ENCODE measurements at regions not wholly inside any gene's neighbourhood (a gene's known extent, or its start where the extent isn't known, plus 50 kb on each side); places are given as distances from the start of the nearest gene placed in this dataset.

- TF ChIP-seq ZBTB3 (CRISPR knock-in tag; IDR thresholded peaks at IDR 0.05; ENCODE audit: borderline replicate concordance, low read depth) (no peak), ZNF17 (CRISPR knock-in tag; IDR thresholded peaks at IDR 0.05) (no peak), ZZZ3 (CRISPR knock-in tag; IDR thresholded peaks at IDR 0.05; ENCODE audit: borderline replicate concordance) (no peak), ZKSCAN8 (CRISPR knock-in tag; IDR thresholded peaks at IDR 0.05; ENCODE audit: borderline replicate concordance) (no peak), TEAD2 (CRISPR knock-in tag; IDR thresholded peaks at IDR 0.05) (no peak), ZNF567 (CRISPR knock-in tag; IDR thresholded peaks at IDR 0.05; ENCODE audit: borderline replicate concordance) (no peak), BRD4 (CRISPR knock-in tag; IDR thresholded peaks at IDR 0.05) (no peak), JUND (CRISPR knock-in tag; IDR thresholded peaks at IDR 0.05) (no peak), EHMT2 (IDR thresholded peaks at IDR 0.05; ENCODE audit: borderline replicate concordance, low read depth, low read length) (no peak), ZNF703 (CRISPR knock-in tag; IDR thresholded peaks at IDR 0.05; ENCODE audit: borderline replicate concordance) (no peak), BHLHE40 (IDR thresholded peaks at IDR 0.05; ENCODE audit: low read length) (no peak)
- TF ChIP-seq, protein P1, sequence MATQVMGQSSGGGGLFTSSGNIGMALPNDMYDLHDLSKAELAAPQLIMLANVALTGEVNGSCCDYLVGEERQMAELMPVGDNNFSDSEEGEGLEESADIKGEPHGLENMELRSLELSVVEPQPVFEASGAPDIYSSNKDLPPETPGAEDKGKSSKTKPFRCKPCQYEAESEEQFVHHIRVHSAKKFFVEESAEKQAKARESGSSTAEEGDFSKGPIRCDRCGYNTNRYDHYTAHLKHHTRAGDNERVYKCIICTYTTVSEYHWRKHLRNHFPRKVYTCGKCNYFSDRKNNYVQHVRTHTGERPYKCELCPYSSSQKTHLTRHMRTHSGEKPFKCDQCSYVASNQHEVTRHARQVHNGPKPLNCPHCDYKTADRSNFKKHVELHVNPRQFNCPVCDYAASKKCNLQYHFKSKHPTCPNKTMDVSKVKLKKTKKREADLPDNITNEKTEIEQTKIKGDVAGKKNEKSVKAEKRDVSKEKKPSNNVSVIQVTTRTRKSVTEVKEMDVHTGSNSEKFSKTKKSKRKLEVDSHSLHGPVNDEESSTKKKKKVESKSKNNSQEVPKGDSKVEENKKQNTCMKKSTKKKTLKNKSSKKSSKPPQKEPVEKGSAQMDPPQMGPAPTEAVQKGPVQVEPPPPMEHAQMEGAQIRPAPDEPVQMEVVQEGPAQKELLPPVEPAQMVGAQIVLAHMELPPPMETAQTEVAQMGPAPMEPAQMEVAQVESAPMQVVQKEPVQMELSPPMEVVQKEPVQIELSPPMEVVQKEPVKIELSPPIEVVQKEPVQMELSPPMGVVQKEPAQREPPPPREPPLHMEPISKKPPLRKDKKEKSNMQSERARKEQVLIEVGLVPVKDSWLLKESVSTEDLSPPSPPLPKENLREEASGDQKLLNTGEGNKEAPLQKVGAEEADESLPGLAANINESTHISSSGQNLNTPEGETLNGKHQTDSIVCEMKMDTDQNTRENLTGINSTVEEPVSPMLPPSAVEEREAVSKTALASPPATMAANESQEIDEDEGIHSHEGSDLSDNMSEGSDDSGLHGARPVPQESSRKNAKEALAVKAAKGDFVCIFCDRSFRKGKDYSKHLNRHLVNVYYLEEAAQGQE (IDR thresholded peaks at IDR 0.05; ENCODE audit: borderline replicate concordance in 1 of 2, low read depth in 1 of 2, low read length in 2 of 2) = no peak
- TF ChIP-seq, protein P2, sequence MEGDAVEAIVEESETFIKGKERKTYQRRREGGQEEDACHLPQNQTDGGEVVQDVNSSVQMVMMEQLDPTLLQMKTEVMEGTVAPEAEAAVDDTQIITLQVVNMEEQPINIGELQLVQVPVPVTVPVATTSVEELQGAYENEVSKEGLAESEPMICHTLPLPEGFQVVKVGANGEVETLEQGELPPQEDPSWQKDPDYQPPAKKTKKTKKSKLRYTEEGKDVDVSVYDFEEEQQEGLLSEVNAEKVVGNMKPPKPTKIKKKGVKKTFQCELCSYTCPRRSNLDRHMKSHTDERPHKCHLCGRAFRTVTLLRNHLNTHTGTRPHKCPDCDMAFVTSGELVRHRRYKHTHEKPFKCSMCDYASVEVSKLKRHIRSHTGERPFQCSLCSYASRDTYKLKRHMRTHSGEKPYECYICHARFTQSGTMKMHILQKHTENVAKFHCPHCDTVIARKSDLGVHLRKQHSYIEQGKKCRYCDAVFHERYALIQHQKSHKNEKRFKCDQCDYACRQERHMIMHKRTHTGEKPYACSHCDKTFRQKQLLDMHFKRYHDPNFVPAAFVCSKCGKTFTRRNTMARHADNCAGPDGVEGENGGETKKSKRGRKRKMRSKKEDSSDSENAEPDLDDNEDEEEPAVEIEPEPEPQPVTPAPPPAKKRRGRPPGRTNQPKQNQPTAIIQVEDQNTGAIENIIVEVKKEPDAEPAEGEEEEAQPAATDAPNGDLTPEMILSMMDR (CRISPR knock-in tag; IDR thresholded peaks at IDR 0.05) = no peak
Observed at GRCh38 chr2:103960951-103961350, 893.0 kb upstream of the POU3F3 start.

Data from HepG2 (cell line).